Suppressor macrophage treated with lipopolysaccharide for 4 hours (primary cell): ENCODE measurements at regions not wholly inside any gene's neighbourhood (a gene's known extent, or its start where the extent isn't known, plus 50 kb on each side); places are given as distances from the start of the nearest gene placed in this dataset.

Experiments used
- DNase-seq: peaks from one replicate; pipeline ENCODE4 v3.0.0-alpha.2; 2020

DNA sequence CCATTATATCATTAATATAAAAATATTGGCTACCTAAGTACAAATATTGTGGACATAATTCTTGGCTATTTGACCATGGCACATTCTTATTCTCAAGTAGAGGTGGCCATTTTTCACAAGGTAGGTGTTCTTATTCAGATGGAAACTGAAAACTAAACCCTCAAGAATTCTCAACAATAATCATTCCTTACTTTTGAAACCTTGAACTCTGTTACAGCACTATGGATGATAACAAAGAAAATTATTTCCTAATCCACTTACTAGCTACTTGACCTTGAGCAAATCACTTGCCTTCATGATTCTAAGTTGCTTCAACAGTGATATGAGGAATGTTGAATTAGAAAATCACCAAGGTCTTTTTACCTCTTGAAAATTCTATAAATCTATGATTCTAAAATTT, 482.2 kb downstream of the PTPRC start:
- DNase-seq: no peak

- DNase-seq: no peak
These were observed 483.2 kb downstream of the PTPRC start for GRCh38 chr1:199122085-199122484.

DNA sequence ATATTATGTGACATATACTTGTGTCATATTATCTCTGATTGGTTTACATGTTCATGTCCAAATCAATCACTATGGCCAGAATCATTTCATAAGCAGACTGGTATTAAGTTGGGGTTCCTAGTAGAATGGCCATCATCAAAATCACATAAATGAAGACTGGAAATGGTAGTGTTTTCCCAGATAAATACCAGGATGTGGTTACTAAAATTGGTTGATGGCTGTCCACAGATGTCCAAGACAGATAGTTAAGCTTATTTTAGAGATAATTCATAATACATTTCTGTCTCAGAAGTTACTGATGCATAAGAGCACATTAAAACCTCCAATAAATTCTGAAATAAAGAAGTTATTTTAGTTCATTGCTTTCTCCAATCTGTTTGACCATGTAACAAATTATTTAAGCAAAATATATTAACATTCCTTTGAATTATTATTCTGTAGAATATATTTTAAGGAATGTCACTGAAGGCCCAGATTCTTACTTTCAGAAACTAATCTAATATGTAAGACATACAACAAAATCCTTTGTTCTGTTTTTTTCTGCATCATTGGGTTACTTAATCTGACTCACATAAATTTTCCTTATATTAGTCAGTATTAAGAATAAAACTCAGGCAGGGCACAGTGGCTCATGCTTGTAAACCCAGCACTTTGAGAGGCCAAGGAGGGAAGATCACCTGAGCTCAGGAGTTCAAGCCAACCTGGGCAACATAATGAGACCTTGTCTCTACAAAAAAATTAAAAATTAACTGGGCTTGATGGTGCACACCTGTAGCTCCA, 483.9 kb downstream of the PTPRC start:
- no peak for DNase-seq

GRCh38 chr1:199123615-199124014, 484.8 kb downstream of the PTPRC start:
- no peak for DNase-seq

DNA sequence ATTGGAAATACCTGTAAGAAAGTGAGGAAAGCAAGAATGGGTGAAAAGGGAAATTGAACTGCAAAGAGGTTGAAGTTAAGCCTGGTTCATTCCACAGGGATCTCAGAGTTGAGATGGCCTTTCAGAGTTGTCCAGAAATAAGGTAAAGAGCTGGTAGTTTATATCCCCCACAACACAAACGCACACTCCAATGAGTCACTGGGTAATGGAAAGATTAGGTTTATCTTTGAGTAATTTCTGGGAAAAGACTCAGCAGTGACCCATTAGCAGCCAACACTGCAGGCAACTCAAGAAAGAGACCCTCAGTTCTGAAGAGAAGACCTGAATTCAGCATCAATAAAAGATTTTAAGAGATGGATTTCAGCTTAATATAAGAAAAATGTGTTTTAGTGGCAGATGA, 485.5 kb downstream of the PTPRC start:
- DNase-seq: no peak

- DNase-seq: no peak
These were observed 490.4 kb downstream of the PTPRC start for GRCh38 chr1:199129247-199129646.

DNA sequence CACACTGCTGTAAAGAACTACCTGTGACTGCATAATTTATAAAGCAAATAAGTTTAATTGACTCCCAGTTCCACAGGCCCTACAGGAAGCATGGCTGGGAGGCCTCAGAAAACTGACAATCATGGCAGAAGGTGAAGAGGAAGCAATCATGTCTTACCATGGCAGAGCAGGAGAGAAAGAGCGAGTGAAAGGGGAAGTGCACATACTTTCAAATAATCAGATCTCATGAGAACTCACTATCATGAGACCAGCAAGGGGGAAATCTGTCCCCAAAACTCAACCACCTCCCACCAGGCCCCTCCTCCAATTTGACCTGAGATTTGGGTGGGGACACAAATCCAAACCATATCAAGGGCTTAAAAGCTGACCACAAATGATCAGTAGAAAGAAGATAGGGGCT, 493.2 kb downstream of the PTPRC start:
- no peak for DNase-seq

- no peak for DNase-seq
These were observed 497.1 kb downstream of the PTPRC start for GRCh38 chr1:199135901-199136300.

DNA sequence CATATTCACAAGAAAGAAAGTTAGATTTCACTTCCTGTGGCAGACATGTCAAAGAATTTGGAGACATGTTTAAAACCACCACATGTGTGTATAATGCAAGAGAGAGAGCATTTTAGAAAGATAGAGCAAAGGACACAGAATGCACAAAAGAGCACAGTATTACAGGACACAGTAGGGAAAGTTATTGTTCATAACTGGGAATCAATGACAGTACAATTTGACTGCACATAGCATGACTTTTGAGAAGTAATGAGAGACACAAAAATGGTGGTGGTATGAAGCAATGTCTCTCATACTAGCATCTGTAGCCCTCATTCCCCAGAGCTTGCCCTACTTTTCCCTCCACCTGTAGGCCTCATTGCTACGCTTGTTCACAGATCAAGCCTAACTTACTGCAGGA, 499.2 kb downstream of the PTPRC start:
- DNase-seq: no peak

GRCh38 chr1:199149591-199149990, 510.8 kb downstream of the PTPRC start:
- no peak for DNase-seq

DNA sequence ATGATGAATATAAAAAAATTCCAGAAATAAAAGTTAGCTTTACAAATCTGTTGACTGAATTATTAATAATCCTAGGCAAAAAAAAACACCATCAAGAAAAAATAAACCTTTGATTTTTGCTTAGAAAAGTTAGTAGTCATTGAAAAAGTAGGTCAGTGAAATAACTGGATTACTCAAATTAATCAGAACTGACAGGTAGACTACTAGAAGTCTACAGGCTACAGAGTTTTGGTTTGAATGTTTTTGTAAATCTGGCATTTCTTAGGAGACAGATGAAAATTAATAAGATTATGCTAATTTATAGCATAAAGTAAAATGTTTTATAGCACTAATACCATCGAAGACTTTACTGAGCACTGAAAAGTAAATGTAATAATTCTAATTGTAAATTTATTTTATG, 511.9 kb downstream of the PTPRC start:
- DNase-seq: no peak

DNA sequence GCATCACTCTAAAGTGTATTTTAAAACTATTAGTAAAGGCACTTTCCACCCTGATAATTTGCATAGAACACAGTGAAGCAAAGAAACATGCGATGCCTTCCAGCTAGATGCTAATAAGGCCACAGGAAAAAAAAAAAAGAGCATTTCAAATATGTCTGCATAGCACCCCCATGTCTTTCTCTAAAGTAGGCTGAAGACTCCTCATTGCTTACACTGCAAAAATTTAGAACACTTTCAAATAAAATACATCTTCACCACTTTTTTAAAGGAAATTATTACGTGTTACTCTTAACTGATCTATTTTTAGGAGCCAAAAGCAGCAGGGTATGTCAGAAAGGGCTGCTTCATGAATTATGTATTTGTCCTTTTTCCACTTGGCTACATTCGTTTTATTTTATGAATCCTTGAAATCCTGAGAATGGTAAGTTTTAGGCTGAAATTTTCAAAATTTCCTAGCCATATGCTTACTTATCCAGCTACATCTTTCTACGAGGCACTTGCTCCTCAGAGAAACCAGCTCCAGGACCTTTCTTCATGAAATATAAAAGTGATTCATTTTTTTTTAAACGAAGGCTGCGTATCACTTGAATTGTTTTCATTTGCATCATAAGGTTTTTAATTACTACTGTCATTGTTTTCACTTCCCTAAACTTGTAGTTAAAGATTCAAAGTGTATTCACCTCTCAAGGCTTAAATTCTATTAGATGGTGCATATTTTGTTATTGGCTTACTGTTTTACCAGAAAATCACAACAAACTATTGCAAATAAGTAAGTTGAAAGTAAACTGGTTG, 513.0 kb downstream of the PTPRC start:
- no peak for DNase-seq

DNA sequence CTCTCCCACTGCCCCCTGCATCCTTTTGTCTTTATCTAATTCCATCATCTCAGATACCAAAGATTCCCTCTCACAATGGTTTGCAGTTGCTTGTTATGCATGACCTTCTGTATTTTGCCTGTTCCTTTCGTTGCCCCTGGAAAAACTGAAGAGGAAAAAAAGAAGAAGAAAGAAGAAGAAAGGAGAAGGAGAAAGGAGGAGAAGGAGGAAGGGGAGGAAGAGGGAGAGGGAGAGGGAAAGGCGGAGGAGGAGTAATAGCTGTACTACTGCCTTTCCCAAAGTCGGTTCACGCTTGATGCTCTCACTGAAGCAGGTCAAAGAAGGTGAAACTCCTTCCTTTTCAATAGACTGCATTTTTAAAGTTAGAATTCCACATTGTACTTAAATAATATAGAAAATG, 513.8 kb downstream of the PTPRC start:
- no peak for DNase-seq

- DNase-seq: no peak
These were observed 516.6 kb downstream of the PTPRC start for GRCh38 chr1:199155166-199156019.

DNA sequence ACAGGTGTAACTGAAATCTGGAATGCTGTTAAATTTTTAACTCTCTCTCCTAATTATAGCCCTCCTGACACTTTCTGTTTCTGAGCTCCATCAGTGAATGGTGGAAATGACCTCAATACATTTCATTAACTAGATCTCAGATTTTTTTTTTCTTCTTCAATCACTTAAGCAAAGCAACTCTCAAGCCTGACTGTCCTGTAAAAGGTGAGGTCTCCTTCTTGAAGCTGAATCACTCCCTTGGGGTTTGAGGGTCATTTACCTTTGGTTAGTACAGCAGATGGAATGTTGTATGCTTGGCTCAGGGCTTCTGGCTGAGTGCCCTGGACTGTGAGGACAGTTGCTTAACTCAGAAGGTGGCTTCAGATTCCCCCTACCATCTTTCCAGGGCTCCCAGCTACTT, 518.7 kb downstream of the PTPRC start:
- DNase-seq: no peak

DNA sequence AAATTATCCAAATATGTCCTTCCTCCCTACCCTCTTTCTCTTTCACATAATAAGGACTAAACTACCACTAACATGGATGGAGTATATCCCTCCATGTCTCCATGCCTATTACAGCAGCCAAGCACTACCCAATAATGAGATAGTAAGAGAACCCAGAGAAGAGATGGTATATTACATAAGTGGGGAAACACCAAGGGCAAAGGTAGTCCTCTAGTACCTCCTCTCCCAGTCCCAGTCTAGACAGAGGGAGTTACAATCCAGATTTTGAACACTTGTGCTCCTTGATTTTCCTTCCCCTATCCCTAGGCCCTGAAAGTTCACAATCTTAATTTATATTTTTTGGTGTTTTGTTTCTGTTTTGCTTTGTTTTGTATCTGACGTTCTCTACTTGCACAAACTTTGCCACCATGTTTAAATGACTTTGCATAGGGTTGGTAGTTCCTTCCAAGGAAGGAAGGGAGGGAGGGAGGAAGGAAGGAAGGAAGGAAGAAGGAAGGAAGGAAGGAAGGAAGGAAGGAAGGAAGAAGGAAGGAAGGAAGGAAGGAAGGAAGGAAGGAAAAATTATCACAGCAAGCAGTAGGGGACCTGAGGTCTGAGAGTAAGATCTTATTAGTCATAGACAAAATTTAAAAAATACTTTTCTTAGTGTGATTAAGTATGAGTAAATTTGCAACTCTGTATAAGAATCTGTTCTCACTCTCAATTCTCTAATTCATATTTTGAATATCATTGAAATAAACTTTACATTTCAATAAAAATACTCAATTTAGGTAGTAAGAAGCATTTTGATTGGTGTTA, 521.9 kb downstream of the PTPRC start:
- DNase-seq: no peak

GRCh38 chr1:199161319-199161680, 522.5 kb downstream of the PTPRC start:
- DNase-seq: no peak

GRCh38 chr1:199161766-199162303, 523.0 kb downstream of the PTPRC start:
- DNase-seq: no peak

GRCh38 chr1:199163267-199163666, 524.4 kb downstream of the PTPRC start:
- DNase-seq: no peak

- no peak for DNase-seq
These were observed 524.8 kb downstream of the PTPRC start for GRCh38 chr1:199163670-199164069.

- DNase-seq: no peak
These were observed 528.6 kb downstream of the PTPRC start for GRCh38 chr1:199167460-199167859.

- no peak for DNase-seq
These were observed 530.2 kb downstream of the PTPRC start for GRCh38 chr1:199168888-199169585.
